ENCODE measurements at regions not wholly inside any gene's neighbourhood (a gene's known extent, or its start where the extent isn't known, plus 50 kb on each side); places are given as distances from the start of the nearest gene placed in this dataset.

GRCh38 chr13:28563609-28564008 lies 68.7 kb upstream of the FLT1 start:
- no peak overlapping the region for H4K8ac ChIP-seq (replicated peaks; ENCODE audit: insufficient read length, low read depth, low read length)
- H4K20me1 ChIP-seq (ENCODE audit: control insufficient read depth, insufficient read depth, insufficient read length) = no peaks in the 10 kb centered on the region
- H3K9ac ChIP-seq (ENCODE audit: extremely low read depth, insufficient read length, low read length) = no peak overlapping the region
- no peaks in the 10 kb centered on the region for H3K9me3 ChIP-seq (ENCODE audit: control insufficient read depth, low read depth, low read length)
- no peak overlapping the region for H3K27ac ChIP-seq (ENCODE audit: insufficient read length, low read depth, low read length)
- TF ChIP-seq CTCF (conservative IDR thresholded peaks at IDR 0.05) = no peak
- H3T11ph ChIP-seq (ENCODE audit: low read length) = no peak overlapping the region
- Mint-ChIP-seq H3K9me3 (no peaks in the 10 kb centered on the region), H3K4me3 (no peak overlapping the region), H3K27me3 (ENCODE audit: low read depth) (no peaks in the 10 kb centered on the region; the same call in 1 of the 2 replicates), H3K27ac (no peak overlapping the region), H3K36me3 (ENCODE audit: insufficient read depth in 1 of 3, low read depth in 3 of 3) (no peaks in the 10 kb centered on the region), H3K4me1 (peaks cover 15% of the 10 kb centered on the region in 2 experiments)
- H3K23ac ChIP-seq (ENCODE audit: insufficient read length, low read depth, low read length) = no peak overlapping the region
- H3K4me2 ChIP-seq (ENCODE audit: insufficient read depth, insufficient read length, low read length) = no peak overlapping the region
- H3K56ac ChIP-seq (ENCODE audit: insufficient read length, low read depth, low read length) = no peak overlapping the region
- no peak overlapping the region for H2AK5ac ChIP-seq (ENCODE audit: insufficient read length, low read length)
- H3K23me2 ChIP-seq (ENCODE audit: insufficient read length, low read depth, low read length, poor library complexity, severe bottlenecking) = no peaks in the 10 kb centered on the region
- H2BK20ac ChIP-seq (ENCODE audit: low read depth, low read length, poor library complexity, severe bottlenecking) = no peak overlapping the region
- DNase-seq = no peak
- no peak overlapping the region for H3K4ac ChIP-seq (ENCODE audit: low read depth, low read length)
- WGBS (ENCODE audit: extremely low coverage, insufficient read length, low lambda C conversion rate) = no CpG with 5 or more reads among the region's 5 CpGs
- no peak overlapping the region for H2AFZ ChIP-seq (ENCODE audit: low read length)
- H2BK5ac ChIP-seq (ENCODE audit: insufficient read length, low read length) = no peak overlapping the region
- no peak overlapping the region for H4K91ac ChIP-seq (ENCODE audit: insufficient read length, low read depth, low read length)
- H3K79me2 ChIP-seq (ENCODE audit: insufficient read depth, low read length) = no peaks in the 10 kb centered on the region
- H3K79me1 ChIP-seq (ENCODE audit: insufficient read depth, low read depth, low read length, poor library complexity, severe bottlenecking) = no peaks in the 10 kb centered on the region
- no peaks in the 10 kb centered on the region for H3K27me3 ChIP-seq (ENCODE audit: insufficient read depth, low read length)
- no peak overlapping the region for H3K14ac ChIP-seq (ENCODE audit: insufficient read depth, low read length)
- H3K18ac ChIP-seq (ENCODE audit: insufficient read length, low read depth, low read length) = no peak overlapping the region
- no peak overlapping the region for H4K5ac ChIP-seq (ENCODE audit: insufficient read length, low read depth, low read length)
- H2BK15ac ChIP-seq (ENCODE audit: low read depth, low read length) = no peak overlapping the region
- no peaks in the 10 kb centered on the region for H3K4me1 ChIP-seq (ENCODE audit: insufficient read depth, low read length)
- H2BK120ac ChIP-seq (ENCODE audit: low read depth, low read length, poor library complexity, severe bottlenecking) = no peak overlapping the region
- no peak overlapping the region for H2BK12ac ChIP-seq (ENCODE audit: insufficient read length, low read depth, low read length)

Measured in H9 (cell line).